GM12892 (cell line): ENCODE measurements at regions not wholly inside any gene's neighbourhood (a gene's known extent, or its start where the extent isn't known, plus 50 kb on each side); places are given as distances from the start of the nearest gene placed in this dataset.

Experiments used
- DNase-seq: peaks from one replicate; pipeline ENCODE4 v3.0.0; 2011; ENCODE audit not compliant: insufficient read length
- FAIRE-seq: peaks from 2 replicates; lab custom pipeline; 2011; peaks lifted over from hg19 to GRCh38; lab: Jason Lieb, UNC
- POLR2A ChIP-seq: IDR thresholded peaks from 2 replicates; pipeline ENCODE4 v1.6.1; 2011; ENCODE audit warnings: low read depth, low read length, control low read depth
- POLR2AphosphoS5 ChIP-seq: IDR thresholded peaks from 2 replicates; pipeline ENCODE4 v1.6.1; 2011; ENCODE audit warnings: low read depth, low read length, control low read depth
- TAF1 ChIP-seq: IDR thresholded peaks from 2 replicates; pipeline ENCODE4 v1.6.1; 2011; ENCODE audit warnings: low read depth, mild to moderate bottlenecking, control low read depth, low read length, borderline replicate concordance

- no peak for TF ChIP-seq TAF1
- no peak for DNase-seq
- FAIRE-seq, result no peak
Observed at GRCh38 chr6:67353861-67354260, 1281.2 kb upstream of the ADGRB3 start.

- no peak for DNase-seq
- TF ChIP-seq POLR2A, result no peak
- TF ChIP-seq POLR2AphosphoS5, result no peak
- no peak for TF ChIP-seq TAF1
- no peak for FAIRE-seq
Observed at GRCh38 chr6:67352717-67353116, 1282.4 kb upstream of the ADGRB3 start.

- FAIRE-seq, result no peak
- TF ChIP-seq TAF1 (no peak), POLR2A (no peak), POLR2AphosphoS5 (no peak)
- DNase-seq, result no peak
Observed at GRCh38 chr6:67350729-67351128, 1284.4 kb upstream of the ADGRB3 start.

GRCh38 chr6:67345946-67346345 lies 1289.1 kb upstream of the ADGRB3 start:
- TF ChIP-seq POLR2A, result no peak
- TF ChIP-seq POLR2AphosphoS5, result no peak
- TF ChIP-seq TAF1, result no peak
- DNase-seq, result no peak
- FAIRE-seq, result no peak

- no peak for TF ChIP-seq POLR2A
- no peak for TF ChIP-seq POLR2AphosphoS5
- TF ChIP-seq TAF1, result no peak
- no peak for FAIRE-seq
Observed at GRCh38 chr6:67336014-67336413, 1299.1 kb upstream of the ADGRB3 start.

GRCh38 chr6:67331304-67331703 lies 1303.8 kb upstream of the ADGRB3 start:
- no peak for DNase-seq
- FAIRE-seq, result no peak
- no peak for TF ChIP-seq POLR2AphosphoS5
- no peak for TF ChIP-seq POLR2A
- no peak for TF ChIP-seq TAF1

More at GRCh38 chr6:67336014-67336413, 1299.1 kb upstream of the ADGRB3 start:
- DNase-seq, result no peak

- no peak for FAIRE-seq
- DNase-seq, result no peak
- no peak for TF ChIP-seq TAF1
- no peak for TF ChIP-seq POLR2AphosphoS5
- no peak for TF ChIP-seq POLR2A
Observed at GRCh38 chr6:67328269-67328668, 1306.8 kb upstream of the ADGRB3 start.

- TF ChIP-seq POLR2AphosphoS5 (no peak), POLR2A (no peak), TAF1 (no peak)
Observed at GRCh38 chr6:67300430-67301040, 1334.5 kb upstream of the ADGRB3 start.

GRCh38 chr6:67292169-67292568 lies 1342.9 kb upstream of the ADGRB3 start:
- FAIRE-seq, result no peak
- no peak for DNase-seq
- TF ChIP-seq TAF1 (no peak), POLR2AphosphoS5 (no peak), POLR2A (no peak)

More at GRCh38 chr6:67300430-67301040, 1334.5 kb upstream of the ADGRB3 start:
- FAIRE-seq (no peak), DNase-seq (no peak)

GRCh38 chr6:67287566-67287965 lies 1347.5 kb upstream of the ADGRB3 start:
- DNase-seq, result no peak
- FAIRE-seq, result no peak
- TF ChIP-seq POLR2A (no peak), POLR2AphosphoS5 (no peak), TAF1 (no peak)

GRCh38 chr6:67285770-67286495 lies 1349.1 kb upstream of the ADGRB3 start:
- FAIRE-seq (no peak), DNase-seq (no peak)
- TF ChIP-seq POLR2AphosphoS5 (no peak), POLR2A (no peak), TAF1 (no peak)

GRCh38 chr6:67277312-67277711 lies 1357.8 kb upstream of the ADGRB3 start:
- FAIRE-seq (no peak), DNase-seq (no peak)
- TF ChIP-seq POLR2A, result no peak
- TF ChIP-seq POLR2AphosphoS5, result no peak
- TF ChIP-seq TAF1, result no peak
